Keratinocyte (primary cell): ENCODE measurements at regions not wholly inside any gene's neighbourhood (a gene's known extent, or its start where the extent isn't known, plus 50 kb on each side); places are given as distances from the start of the nearest gene placed in this dataset.

Experiments used
- DNase-seq: peaks from one replicate; pipeline ENCODE4 v3.0.0-alpha.2; 2011; ENCODE audit warnings: low read depth, missing footprints, low spot score
- FAIRE-seq: peaks from 2 replicates; lab custom pipeline; 2011; peaks lifted over from hg19 to GRCh38; lab: Jason Lieb, UNC
- H2AFZ ChIP-seq: 2 replicates; pipeline ENCODE4 v1.6.0; 2012; ENCODE audit warnings: low read length, control low read depth, inconsistent platforms; ENCODE audit not compliant: control insufficient read depth
- H3K27ac ChIP-seq: 2 replicates; pipeline ENCODE4 v1.5.1; 2011; ENCODE audit warnings: low read length; ENCODE audit not compliant: control insufficient read depth, insufficient read depth
- H3K27me3 ChIP-seq: 3 replicates; pipeline ENCODE4 v1.6.0; 2011; ENCODE audit warnings: low read length; ENCODE audit not compliant: control insufficient read depth, insufficient read depth; ENCODE audit errors: extremely low read depth
- H3K36me3 ChIP-seq, 2 experiments: 2 replicates in 1 of 2; 3 replicates in 1 of 2; pipeline ENCODE4 v1.5.1; 2011; ENCODE audit warnings: low read length in 2 of 2, mild to moderate bottlenecking in 1 of 2; ENCODE audit not compliant: control insufficient read depth in 2 of 2, insufficient read depth in 2 of 2; ENCODE audit errors: extremely low read depth in 1 of 2
- H3K4me1 ChIP-seq: 3 replicates; pipeline ENCODE4 v1.5.1; 2011; ENCODE audit warnings: low read length; ENCODE audit not compliant: control insufficient read depth, insufficient read depth; ENCODE audit errors: extremely low read depth
- H3K4me2 ChIP-seq: 3 replicates; pipeline ENCODE4 v1.6.0; 2011; ENCODE audit warnings: low read depth, low read length; ENCODE audit not compliant: control insufficient read depth, insufficient read depth; ENCODE audit errors: extremely low read depth
- H3K4me3 ChIP-seq, 3 experiments: fragments of 200-600 bp in 1 of 3; sonication (generic) in 1 of 3; 2 replicates in 2 of 3; 3 replicates in 1 of 3; pipeline ENCODE4 v1.5.1; 2011 to 2016; ENCODE audit warnings: low read length in 3 of 3, mild to moderate bottlenecking in 3 of 3, control low read depth in 2 of 3, inconsistent platforms in 1 of 3, low read depth in 1 of 3, mixed read lengths in 1 of 3, mixed run types in 1 of 3, moderate library complexity in 1 of 3; ENCODE audit not compliant: control insufficient read depth in 2 of 3, insufficient read depth in 2 of 3; ENCODE audit errors: extremely low read depth in 1 of 3
- H3K79me2 ChIP-seq: 2 replicates; pipeline ENCODE4 v1.6.0; 2012; ENCODE audit warnings: low read length; ENCODE audit not compliant: control insufficient read depth, insufficient read depth
- H3K9ac ChIP-seq: 3 replicates; pipeline ENCODE4 v1.6.0; 2011; ENCODE audit warnings: low read length; ENCODE audit not compliant: control insufficient read depth, insufficient read depth; ENCODE audit errors: extremely low read depth
- H3K9me1 ChIP-seq: 3 replicates; pipeline ENCODE4 v1.6.0; 2011; ENCODE audit warnings: low read length; ENCODE audit not compliant: control insufficient read depth, insufficient read depth; ENCODE audit errors: extremely low read depth
- H3K9me3 ChIP-seq: 2 replicates; pipeline ENCODE4 v1.5.1; 2012; ENCODE audit warnings: low read depth, low read length; ENCODE audit not compliant: control insufficient read depth
- H4K20me1 ChIP-seq: 3 replicates; pipeline ENCODE4 v1.6.0; 2011; ENCODE audit warnings: low read length; ENCODE audit not compliant: control insufficient read depth, insufficient read depth; ENCODE audit errors: extremely low read depth
- CTCF ChIP-seq, 3 experiments: IDR thresholded peaks in 1 of 3; conservative IDR thresholded peaks in 1 of 3; optimal IDR thresholded peaks in 1 of 3; 2 replicates in 2 of 3; 3 replicates in 1 of 3; pipeline versions ENCODE3 to v1.5.1; 2011; ENCODE audit warnings: low read length in 3 of 3, mild to moderate bottlenecking in 3 of 3, moderate library complexity in 2 of 3, control low read depth in 1 of 3, inconsistent platforms in 1 of 3; ENCODE audit not compliant: insufficient read depth in 2 of 3; ENCODE audit errors: extremely low read depth in 1 of 3
- EZH2 ChIP-seq: IDR thresholded peaks from one replicate; pipeline ENCODE4 v1.6.1; 2012; ENCODE audit warnings: inconsistent platforms, mild to moderate bottlenecking, low read length, moderate library complexity
- dilution Hi-C: fragments of 300-500 bp; cut with MboI; formaldehyde crosslinking; loops from one replicate; pipeline ENCODE4 v1.7.0; 2020; ENCODE audit warnings: low sequenced_read_pairs; ENCODE audit not compliant: extremely low pct_ligation_motif_present

- H3K9ac ChIP-seq = no peak overlapping the region
- H3K4me3 ChIP-seq = no peak overlapping the region
- H3K4me2 ChIP-seq = no peak overlapping the region
- FAIRE-seq (no peak), DNase-seq (no peak)
- H3K79me2 ChIP-seq = peaks cover 7% of the 10 kb centered on the region
- H2AFZ ChIP-seq = no peak overlapping the region
- no peaks in the 10 kb centered on the region for H3K36me3 ChIP-seq
- H3K9me1 ChIP-seq = no peaks in the 10 kb centered on the region
- H4K20me1 ChIP-seq = no peaks in the 10 kb centered on the region
- TF ChIP-seq CTCF (optimal IDR thresholded peaks at IDR 0.05 in 1 of 3, IDR thresholded peaks at IDR 0.05 in 1 of 3, conservative IDR thresholded peaks at IDR 0.05 in 1 of 3; ENCODE audit: extremely low read depth in 1 of 3, insufficient read depth in 2 of 3, low read length in 3 of 3) = no peak
- no peak for TF ChIP-seq EZH2
- no peaks in the 10 kb centered on the region for H3K9me3 ChIP-seq
- dilution Hi-C loops = no loop called here
- H3K27ac ChIP-seq = no peak overlapping the region
- H3K27me3 ChIP-seq = no peaks in the 10 kb centered on the region
- H3K4me1 ChIP-seq = peaks cover 40% of the 10 kb centered on the region
Measured at GRCh38 chr9:618478-618877, 223.0 kb upstream of the DMRT1 start.

DNA sequence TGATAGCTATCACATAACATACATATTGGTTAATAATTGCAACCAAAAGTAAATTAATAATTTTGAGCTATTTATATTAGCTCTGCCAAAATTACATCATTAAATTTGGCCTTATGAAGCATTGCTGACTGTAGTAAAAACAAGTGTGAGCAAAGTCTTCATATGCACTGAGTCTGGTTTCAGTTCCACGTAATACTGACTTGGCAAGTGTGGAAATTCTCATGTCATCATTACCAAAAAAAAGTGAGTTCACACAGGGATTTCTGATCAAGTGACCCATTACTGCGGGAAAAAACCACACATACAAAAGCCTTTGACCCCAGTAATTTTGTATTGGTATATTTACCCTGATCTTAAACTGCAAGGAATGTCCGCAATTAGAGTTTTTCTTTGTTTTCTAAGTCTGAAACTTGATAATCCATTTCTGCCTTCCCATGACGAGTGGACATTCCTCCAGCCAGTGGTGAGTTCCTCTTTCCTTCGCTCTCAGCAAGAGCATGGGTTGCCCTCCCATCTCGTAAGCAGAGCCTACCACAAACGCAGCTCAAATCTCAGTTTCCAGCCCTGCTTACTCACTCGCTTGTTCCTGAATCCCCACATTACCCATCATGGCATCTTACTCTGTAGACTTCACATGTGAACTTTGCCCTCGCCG is 220.2 kb upstream of the DMRT1 start:
- no peak overlapping the region for H3K4me2 ChIP-seq
- DNase-seq (no peak), FAIRE-seq (no peak)
- H3K9me1 ChIP-seq = no peaks in the 10 kb centered on the region
- H3K4me1 ChIP-seq = peaks cover 15% of the 10 kb centered on the region
- no peak overlapping the region for H2AFZ ChIP-seq
- dilution Hi-C loops = no loop called here
- H3K79me2 ChIP-seq = peaks cover 4% of the 10 kb centered on the region
- no peak overlapping the region for H3K4me3 ChIP-seq
- no peaks in the 10 kb centered on the region for H4K20me1 ChIP-seq
- H3K27ac ChIP-seq = no peak overlapping the region
- H3K9me3 ChIP-seq = no peaks in the 10 kb centered on the region
- H3K9ac ChIP-seq = no peak overlapping the region
- H3K36me3 ChIP-seq = no peaks in the 10 kb centered on the region
- TF ChIP-seq EZH2 (no peak), CTCF (optimal IDR thresholded peaks at IDR 0.05 in 1 of 3, IDR thresholded peaks at IDR 0.05 in 1 of 3, conservative IDR thresholded peaks at IDR 0.05 in 1 of 3; ENCODE audit: extremely low read depth in 1 of 3, insufficient read depth in 2 of 3, low read length in 3 of 3) (no peak)
- H3K27me3 ChIP-seq = no peaks in the 10 kb centered on the region
